Neural cell (in vitro differentiated cells): ENCODE measurements at regions not wholly inside any gene's neighbourhood (a gene's known extent, or its start where the extent isn't known, plus 50 kb on each side); places are given as distances from the start of the nearest gene placed in this dataset.

Source experiments
- H2AFZ ChIP-seq: fragments of 200-600, 300-800 bp; sonication (generic), shearing (Covaris generic); 2 replicates; pipeline ENCODE4 v1.6.0; 2014; ENCODE audit warnings: low read depth, mild to moderate bottlenecking, antibody characterized with exemption, low read length, moderate library complexity
- H3F3A ChIP-seq: fragments of 200-600 bp; shearing (Covaris generic); 2 replicates; pipeline ENCODE4 v1.6.1; 2016; ENCODE audit warnings: mild to moderate bottlenecking, moderate library complexity, mixed read lengths, antibody characterized with exemption, low read length; ENCODE audit not compliant: insufficient read depth, poor library complexity, severe bottlenecking
- H3K27ac ChIP-seq: fragments of 200-600, 300-800 bp; sonication (generic), shearing (Covaris generic); 2 replicates; pipeline ENCODE4 v1.5.1; 2014; ENCODE audit warnings: mild to moderate bottlenecking, low read length, moderate library complexity
- H3K27me3 ChIP-seq: fragments of 300-800, 200-600 bp; sonication (generic), shearing (Covaris generic); 2 replicates; pipeline ENCODE4 v1.6.0; 2014; ENCODE audit warnings: mild to moderate bottlenecking, low read depth, low read length, moderate library complexity; ENCODE audit not compliant: insufficient read depth
- H3K36me3 ChIP-seq: fragments of 300-800, 200-600 bp; sonication (generic), shearing (Covaris generic); 2 replicates; pipeline ENCODE4 v1.5.1; 2014; ENCODE audit warnings: mild to moderate bottlenecking, antibody characterized with exemption, low read length, moderate library complexity; ENCODE audit not compliant: insufficient read depth
- H3K4me2 ChIP-seq: fragments of 300-800, 200-600 bp; sonication (generic), shearing (Covaris generic); 2 replicates; pipeline ENCODE4 v1.6.0; 2014; ENCODE audit warnings: mild to moderate bottlenecking, low read length
- H3K4me3 ChIP-seq: fragments of 300-800, 200-600 bp; sonication (generic), shearing (Covaris generic); 2 replicates; pipeline ENCODE4 v1.5.1; 2014; ENCODE audit warnings: mild to moderate bottlenecking, low read length, moderate library complexity
- H3K79me2 ChIP-seq: fragments of 200-600 bp; shearing (Covaris generic); replicated peaks from 2 replicates; pipeline ENCODE4 v1.6.0; 2014; ENCODE audit warnings: mild to moderate bottlenecking, low read length, moderate library complexity; ENCODE audit not compliant: insufficient read depth
- H3K9ac ChIP-seq: fragments of 300-800, 200-600 bp; sonication (generic), shearing (Covaris generic); 2 replicates; pipeline ENCODE4 v1.6.1; 2016; ENCODE audit warnings: mild to moderate bottlenecking, low read length, mixed read lengths
- H3K9me2 ChIP-seq: fragments of 200-600 bp; shearing (Covaris generic); 2 replicates; pipeline ENCODE4 v1.6.1; 2016; ENCODE audit warnings: mild to moderate bottlenecking, low read length, mixed read lengths; ENCODE audit not compliant: insufficient read depth
- H3K9me3 ChIP-seq: fragments of 200-600, 300-800 bp; sonication (generic), shearing (Covaris generic); 2 replicates; pipeline ENCODE4 v1.6.1; 2016; ENCODE audit warnings: mild to moderate bottlenecking, mixed run types, low read length, moderate library complexity, mixed read lengths
- H4K20me1 ChIP-seq: fragments of 200-600 bp; shearing (Covaris generic); 2 replicates; pipeline ENCODE4 v1.6.1; 2016; ENCODE audit warnings: mild to moderate bottlenecking, mixed run types; ENCODE audit not compliant: insufficient read depth
- CTCF ChIP-seq: fragments of 450-650 bp; IDR thresholded peaks from 2 replicates; pipeline ENCODE4 v1.5.1; 2014; ENCODE audit warnings: antibody characterized with exemption, mild to moderate bottlenecking, moderate library complexity; ENCODE audit not compliant: poor library complexity, severe bottlenecking
- EP300 ChIP-seq: fragments of 450-650 bp; conservative IDR thresholded peaks from 2 replicates; pipeline ENCODE4 v1.6.1; 2014; ENCODE audit warnings: antibody characterized with exemption, mild to moderate bottlenecking, moderate library complexity; ENCODE audit not compliant: poor library complexity, severe bottlenecking
- EZH2 ChIP-seq: fragments of 200-600, 300-800 bp; shearing (Covaris generic), sonication (generic); IDR thresholded peaks from 2 replicates; pipeline ENCODE4 v1.6.1; 2014; ENCODE audit warnings: antibody characterized with exemption, low read length, borderline replicate concordance, mild to moderate bottlenecking; ENCODE audit not compliant: insufficient read depth, poor library complexity, severe bottlenecking
- MXI1 ChIP-seq: fragments of 450-650 bp; conservative IDR thresholded peaks from 2 replicates; pipeline ENCODE4 v1.6.1; 2014; ENCODE audit warnings: antibody characterized with exemption, mild to moderate bottlenecking; ENCODE audit not compliant: poor library complexity, severe bottlenecking
- POLR2AphosphoS5 ChIP-seq: IDR thresholded peaks from 2 replicates; pipeline ENCODE4 v1.6.1; 2012
- RAD21 ChIP-seq: fragments of 450-650 bp; conservative IDR thresholded peaks from 2 replicates; pipeline ENCODE4 v1.6.1; 2014; ENCODE audit warnings: antibody characterized with exemption, mild to moderate bottlenecking, moderate library complexity
- REST ChIP-seq: IDR thresholded peaks from 2 replicates; pipeline ENCODE4 v1.6.1; 2012; ENCODE audit warnings: borderline replicate concordance
- SMC3 ChIP-seq: fragments of 450-650 bp; conservative IDR thresholded peaks from 2 replicates; pipeline ENCODE4 v1.6.1; 2014; ENCODE audit warnings: antibody characterized with exemption, mild to moderate bottlenecking, moderate library complexity; ENCODE audit not compliant: poor library complexity
- TAF1 ChIP-seq: IDR thresholded peaks from 2 replicates; pipeline ENCODE4 v1.6.1; 2012; ENCODE audit warnings: low read depth

- H3F3A ChIP-seq, result no peaks in the 10 kb centered on the region
- no peaks in the 10 kb centered on the region for H3K27me3 ChIP-seq
- H3K9me2 ChIP-seq, result no peaks in the 10 kb centered on the region
- H3K27ac ChIP-seq, result no peak overlapping the region
- H2AFZ ChIP-seq, result no peak overlapping the region
- H3K36me3 ChIP-seq, result no peaks in the 10 kb centered on the region
- no peaks in the 10 kb centered on the region for H3K79me2 ChIP-seq
- no peaks in the 10 kb centered on the region for H4K20me1 ChIP-seq
- no peak overlapping the region for H3K9ac ChIP-seq
- no peak overlapping the region for H3K4me3 ChIP-seq
- TF ChIP-seq REST, result no peak
- no peak for TF ChIP-seq CTCF
- TF ChIP-seq RAD21, result no peak
- TF ChIP-seq EP300, result no peak
- no peaks in the 10 kb centered on the region for H3K9me3 ChIP-seq
- H3K4me2 ChIP-seq, result no peak overlapping the region
Measured at GRCh38 chr2:238702276-238703052, 145.4 kb upstream of the TWIST2 start.

DNA sequence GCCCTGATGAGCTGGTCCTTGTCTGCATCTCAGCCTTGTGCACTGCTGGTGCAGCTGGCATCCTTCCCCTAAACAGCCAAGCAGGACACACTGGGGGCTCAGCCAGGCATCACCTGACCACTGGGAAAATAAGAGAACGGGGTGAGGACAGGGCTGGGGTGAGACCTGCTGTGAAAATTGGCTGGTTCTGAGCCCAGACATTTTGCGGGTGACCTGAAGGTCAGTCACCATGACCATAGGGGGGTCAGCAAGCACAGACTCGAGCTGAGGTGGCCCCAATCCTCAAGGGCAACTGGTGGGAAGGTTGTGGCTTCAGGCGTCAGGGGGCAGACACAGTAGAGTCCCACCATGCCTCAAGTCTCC is 144.9 kb upstream of the TWIST2 start:
- Histone ChIP-seq H3K79me2 (no peaks in the 10 kb centered on the region), H2AFZ (no peak overlapping the region), H4K20me1 (no peaks in the 10 kb centered on the region), H3K9me3 (no peaks in the 10 kb centered on the region), H3K27me3 (no peaks in the 10 kb centered on the region), H3K4me2 (no peak overlapping the region), H3K36me3 (no peaks in the 10 kb centered on the region), H3K4me3 (no peak overlapping the region), H3K9me2 (no peaks in the 10 kb centered on the region), H3K27ac (no peak overlapping the region), H3F3A (no peaks in the 10 kb centered on the region), H3K9ac (no peak overlapping the region)
- TF ChIP-seq EP300, result no peak
- no peak for TF ChIP-seq SMC3
- no peak for TF ChIP-seq CTCF
- no peak for TF ChIP-seq REST
- TF ChIP-seq MXI1, result no peak
- no peak for TF ChIP-seq EZH2
- no peak for TF ChIP-seq TAF1
- TF ChIP-seq POLR2AphosphoS5, result no peak
- no peak for TF ChIP-seq RAD21
